ENCODE measurements at regions not wholly inside any gene's neighbourhood (a gene's known extent, or its start where the extent isn't known, plus 50 kb on each side); places are given as distances from the start of the nearest gene placed in this dataset.

DNA sequence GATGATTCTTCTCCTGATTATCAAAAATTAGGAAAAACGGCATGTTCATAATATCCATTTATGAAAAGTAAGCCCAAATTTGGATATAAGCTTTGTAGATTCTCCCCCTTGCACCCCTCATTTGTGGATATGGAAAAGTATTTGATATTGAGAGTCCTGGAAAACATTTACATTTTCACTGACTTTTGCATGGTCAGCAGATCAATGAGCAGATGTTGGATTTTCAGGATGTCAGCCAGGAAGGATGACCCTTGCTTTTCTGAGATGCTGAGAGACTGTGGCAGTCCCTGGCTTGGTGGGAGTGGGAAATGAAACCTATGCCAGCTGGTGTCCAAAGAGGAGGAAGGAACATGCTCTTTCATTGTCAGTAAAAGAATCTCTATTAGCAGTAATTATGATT, 410.8 kb downstream of the DMAC1 start:
- DNase-seq: no peak

DNA sequence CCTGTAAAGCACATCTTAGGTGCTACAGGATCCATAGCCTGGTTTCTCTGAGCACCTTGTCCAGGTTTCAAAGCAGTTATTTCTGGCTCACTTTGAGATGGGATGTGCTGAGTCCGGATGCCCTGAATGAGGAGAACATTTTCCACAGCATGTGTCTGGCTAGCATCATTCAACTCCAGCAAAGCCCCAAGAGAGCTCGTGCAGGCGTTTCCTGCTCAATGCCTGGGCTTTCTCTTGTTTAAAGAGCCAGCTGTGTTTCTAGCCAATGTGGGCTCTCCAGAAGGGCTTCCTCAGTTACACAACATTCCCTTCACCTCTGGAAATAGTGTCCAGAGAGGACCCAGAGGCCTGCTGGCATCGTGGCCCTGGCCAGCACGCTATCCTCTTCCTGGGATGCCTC, 411.7 kb downstream of the DMAC1 start:
- no peak for DNase-seq

DNA sequence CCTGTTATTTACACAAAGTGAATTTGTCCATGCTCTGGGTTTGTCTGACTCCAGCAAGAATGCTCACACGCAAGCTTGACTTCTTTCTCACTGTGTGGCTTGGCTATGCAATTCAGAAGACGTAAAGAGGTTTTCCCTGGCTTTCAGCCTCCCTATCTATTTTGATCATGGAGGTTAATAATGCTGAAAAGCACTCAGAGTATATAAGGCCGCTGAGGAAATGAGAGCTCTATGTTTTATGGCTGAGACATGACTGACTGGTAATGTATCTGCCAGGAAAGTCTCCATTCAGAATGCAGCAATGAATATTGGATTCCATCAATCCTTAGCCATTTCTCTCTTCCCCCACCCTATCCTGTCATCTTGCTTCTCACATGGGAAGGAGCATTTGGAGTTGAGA, 417.3 kb downstream of the DMAC1 start:
- DNase-seq: no peak

DNA sequence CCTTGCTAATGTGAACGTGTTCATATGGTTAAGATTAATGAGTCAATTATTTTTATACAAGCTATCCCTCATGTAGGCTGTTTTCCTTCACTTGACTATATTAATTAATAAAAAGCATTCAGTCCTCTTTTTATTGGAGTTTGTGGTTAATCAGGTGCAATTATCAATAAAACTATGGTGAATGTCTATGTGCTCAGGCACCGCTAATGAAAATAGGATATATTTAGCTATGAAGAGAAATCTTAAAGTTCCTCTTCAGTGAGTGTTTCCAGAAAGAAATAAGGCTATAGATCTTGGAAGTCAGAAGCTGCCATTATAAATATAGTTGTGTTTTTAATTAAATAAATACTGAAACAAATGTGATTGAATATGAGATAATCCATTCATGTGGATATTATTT, 422.1 kb downstream of the DMAC1 start:
- DNase-seq: no peak

DNA sequence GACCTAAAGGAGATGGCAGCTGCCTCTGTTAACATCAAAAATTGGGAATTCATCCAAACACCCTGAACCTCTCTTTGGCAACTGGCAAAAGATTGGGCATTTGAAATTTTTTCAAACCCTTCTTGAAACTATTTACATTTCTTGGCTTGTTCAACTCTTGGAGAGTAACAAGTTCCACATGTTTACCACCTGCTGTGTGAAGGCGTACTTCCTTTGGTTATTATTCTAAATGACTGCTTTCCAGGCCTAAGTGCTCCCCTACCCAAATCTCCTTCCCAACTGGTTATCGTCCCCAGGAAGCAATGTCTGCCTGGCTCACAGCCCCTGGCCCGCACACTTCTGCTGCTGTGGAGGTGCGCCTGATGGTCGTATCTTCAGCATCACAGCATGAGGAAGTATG, 422.7 kb downstream of the DMAC1 start:
- no peak for DNase-seq

- DNase-seq: no peak
Measured at GRCh38 chr9:7376213-7376612, 423.4 kb downstream of the DMAC1 start.

DNA sequence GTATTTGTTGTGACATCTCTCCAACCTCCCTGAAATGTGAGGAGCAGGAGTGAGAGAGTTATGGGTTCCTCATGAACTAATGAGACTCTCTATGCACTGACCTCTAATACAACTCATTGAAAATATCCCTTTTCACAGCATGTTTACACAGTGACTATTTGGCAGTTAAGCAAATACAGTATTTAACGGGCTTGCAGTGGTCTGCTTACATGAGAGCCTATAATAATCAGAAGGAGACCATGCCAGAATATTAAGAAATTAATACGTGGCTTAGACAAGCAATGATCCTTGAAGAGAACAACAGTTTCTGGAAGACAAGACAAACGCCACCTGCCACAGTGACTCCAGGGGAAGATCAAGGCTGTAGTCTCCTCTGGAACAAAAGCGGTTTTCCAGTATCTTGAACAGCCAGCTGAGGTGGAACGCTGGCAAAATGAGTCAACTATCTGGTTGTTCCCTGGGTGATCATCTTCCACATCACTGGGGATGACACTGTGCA, 424.5 kb downstream of the DMAC1 start:
- DNase-seq: no peak

GRCh38 chr9:7370988-7371387, 428.6 kb downstream of the DMAC1 start:
- no peak for DNase-seq

DNA sequence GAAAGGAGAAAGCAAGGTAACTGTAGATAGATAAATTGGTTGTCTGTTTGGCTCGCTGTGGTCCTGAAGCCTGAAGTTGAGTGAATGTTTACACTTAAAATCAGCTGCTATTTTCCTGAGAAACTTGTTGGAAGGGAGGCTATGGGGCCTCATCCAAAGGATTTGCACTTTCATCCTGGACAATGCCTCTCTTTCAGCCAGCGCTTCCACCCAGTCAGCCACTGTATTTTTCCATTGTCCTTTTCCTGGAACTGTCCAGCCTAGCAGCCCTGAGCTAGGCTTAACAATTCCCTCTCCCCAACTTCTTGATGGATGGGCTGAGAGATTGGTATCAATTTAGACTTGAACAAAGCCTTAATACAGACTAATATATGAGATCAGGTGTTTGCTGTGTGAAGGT, 429.2 kb downstream of the DMAC1 start:
- no peak for DNase-seq

GRCh38 chr9:7369384-7369821, 430.2 kb downstream of the DMAC1 start:
- no peak for DNase-seq

DNA sequence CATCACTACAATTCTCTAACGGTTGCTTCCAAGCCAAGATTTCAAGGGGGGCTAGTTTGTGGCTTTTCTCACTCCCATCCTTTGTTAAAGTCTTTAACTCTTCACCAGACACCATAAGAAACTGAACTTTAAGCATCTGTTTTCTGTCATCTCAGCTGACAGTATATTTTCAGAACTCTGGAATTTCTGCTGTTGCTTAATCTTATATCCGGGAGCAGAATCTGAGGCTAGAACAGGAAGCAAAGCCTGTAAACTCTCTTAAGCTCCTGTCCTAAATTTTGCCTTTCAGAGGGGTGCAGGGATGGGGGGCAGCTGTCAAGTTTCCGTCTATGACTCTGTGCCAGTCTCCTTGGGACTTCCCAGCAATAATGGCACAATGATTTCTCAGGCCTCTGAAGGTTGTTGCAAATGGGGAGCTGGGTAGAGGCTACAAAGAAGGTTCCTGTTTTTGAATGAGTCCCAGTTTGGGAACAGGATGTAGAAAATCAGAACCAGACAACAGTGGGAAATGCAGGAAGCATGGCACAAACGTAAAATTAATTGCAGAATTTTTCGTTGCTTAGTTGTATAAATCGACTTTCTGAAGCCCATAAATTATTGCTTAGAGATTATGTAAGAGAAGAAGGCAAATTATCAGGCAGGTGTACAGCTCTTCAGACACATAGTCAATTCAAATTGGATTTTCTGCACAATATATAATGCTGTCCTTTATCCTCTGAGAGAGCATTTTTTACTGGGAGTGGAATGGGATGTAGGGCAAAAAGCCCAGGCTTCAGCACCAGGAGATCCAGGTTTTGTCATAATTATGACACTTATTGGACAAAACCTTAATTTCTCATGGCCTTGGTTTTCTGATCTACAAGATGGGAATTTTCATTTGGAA, 430.9 kb downstream of the DMAC1 start:
- no peak for DNase-seq

DNA sequence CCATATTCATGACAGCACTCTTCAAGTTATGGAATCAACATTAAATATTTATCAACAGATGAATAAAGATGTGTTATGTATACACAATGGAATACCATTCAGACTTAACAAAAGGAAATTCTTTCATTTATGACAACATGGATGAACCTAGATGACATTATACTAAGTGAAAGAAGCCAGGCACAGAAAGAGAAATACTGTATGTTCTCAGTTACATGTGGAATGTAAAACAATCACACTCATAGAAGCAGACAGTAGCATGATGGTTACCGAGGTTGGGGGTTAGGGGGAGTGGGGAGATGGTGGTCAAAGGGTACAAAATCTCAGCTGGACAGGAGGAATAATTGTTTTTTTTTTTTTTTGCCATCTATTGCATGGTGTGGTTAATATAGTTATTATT, 431.9 kb downstream of the DMAC1 start:
- no peak for DNase-seq

GRCh38 chr9:7366121-7366520, 433.5 kb downstream of the DMAC1 start:
- DNase-seq: no peak

DNA sequence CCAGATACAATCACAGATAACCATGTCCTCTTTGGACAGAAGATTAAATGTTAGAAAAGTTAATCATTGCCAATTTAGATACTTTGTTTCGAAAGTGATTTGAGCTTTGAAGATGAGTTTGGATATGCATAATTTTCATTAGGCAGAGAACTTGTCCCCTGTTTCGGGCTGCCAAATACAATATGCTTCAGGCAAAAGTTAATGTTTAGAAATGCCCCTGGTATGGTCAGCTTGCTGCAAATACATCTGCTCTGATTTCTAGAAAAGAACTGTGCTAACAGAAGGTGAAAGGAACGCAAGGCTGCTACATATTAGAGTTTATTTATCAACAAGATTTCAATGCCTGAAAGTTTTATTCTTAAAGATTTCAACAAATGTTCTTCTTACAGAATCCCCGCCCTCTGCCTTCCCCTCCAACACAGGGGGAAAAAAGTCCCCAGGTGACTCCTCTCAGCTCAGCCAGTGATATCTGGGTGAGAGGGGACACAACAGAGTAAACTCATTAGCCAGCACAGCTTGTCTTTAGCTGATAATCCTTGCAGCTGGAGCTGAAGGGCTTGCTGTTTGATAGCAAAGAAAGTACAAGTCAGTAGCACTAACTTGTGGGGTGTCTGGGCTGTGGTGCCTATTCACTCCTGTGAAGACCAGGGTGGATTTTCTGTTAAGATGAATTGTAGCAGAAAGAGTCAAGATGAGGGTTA, 435.7 kb downstream of the DMAC1 start:
- no peak for DNase-seq

DNA sequence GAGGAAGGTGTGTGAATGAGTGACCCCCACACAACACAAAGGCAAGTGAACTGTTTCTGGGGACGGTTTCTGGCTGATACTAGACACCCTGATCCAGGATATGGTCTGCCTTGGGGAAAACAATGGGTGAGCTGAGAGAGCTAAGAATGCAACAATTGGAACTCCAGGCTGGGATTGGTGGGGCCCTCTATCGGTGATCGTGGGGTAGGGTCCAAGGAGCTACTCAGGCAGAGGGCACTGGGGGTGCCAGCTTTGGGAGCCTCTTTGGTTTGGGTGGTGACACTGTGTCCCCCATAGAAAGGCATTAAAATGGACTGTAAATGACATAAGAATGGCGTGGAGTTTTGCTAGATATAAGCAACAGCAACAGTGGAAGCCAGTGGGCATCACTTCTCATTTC, 439.1 kb downstream of the DMAC1 start:
- no peak for DNase-seq

DNA sequence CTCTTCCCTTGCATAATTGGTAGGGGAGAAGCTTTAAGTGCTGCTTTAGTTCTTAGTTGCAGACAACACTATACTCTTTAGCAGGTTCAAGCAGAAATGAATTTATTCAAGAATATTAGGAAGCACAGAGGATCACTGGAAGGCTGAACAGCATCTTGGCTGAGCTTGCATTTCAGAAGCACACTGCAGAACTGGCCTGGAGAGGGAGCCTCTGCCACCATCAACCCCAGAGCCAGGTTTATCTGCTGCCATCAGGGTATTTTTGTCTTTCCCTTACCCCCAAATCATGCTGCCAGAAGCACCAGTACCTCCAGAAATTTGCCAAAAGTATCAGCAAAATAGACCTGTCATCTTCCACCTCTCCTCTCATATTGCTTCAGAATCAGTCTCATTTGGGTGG, 440.7 kb downstream of the DMAC1 start:
- no peak for DNase-seq

GRCh38 chr9:7354704-7355103, 444.9 kb downstream of the DMAC1 start:
- no peak for DNase-seq

- no peak for DNase-seq
Measured at GRCh38 chr9:7348692-7349091, 450.9 kb downstream of the DMAC1 start.

GRCh38 chr9:7347556-7347955, 452.0 kb downstream of the DMAC1 start:
- no peak for DNase-seq

DNA sequence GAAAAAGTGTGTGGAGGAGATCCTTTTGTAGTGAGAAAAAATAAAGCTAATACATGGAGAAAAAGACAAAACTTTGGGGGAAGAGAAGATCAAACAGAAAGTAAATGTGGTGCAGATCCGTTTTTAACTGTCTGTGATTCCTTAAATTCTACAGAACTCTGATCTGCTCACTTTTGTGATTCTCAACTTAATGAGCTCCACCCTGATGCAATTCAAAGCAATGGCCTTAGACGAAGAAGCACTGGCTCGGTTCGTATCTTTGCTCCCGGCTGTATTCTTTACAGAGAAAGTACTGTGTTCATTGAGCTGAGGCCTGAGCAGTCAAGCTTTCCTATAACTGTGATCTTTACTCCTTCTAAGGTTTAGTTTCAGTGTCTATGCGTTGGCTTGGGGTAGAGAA, 453.4 kb downstream of the DMAC1 start:
- DNase-seq: no peak

DNA sequence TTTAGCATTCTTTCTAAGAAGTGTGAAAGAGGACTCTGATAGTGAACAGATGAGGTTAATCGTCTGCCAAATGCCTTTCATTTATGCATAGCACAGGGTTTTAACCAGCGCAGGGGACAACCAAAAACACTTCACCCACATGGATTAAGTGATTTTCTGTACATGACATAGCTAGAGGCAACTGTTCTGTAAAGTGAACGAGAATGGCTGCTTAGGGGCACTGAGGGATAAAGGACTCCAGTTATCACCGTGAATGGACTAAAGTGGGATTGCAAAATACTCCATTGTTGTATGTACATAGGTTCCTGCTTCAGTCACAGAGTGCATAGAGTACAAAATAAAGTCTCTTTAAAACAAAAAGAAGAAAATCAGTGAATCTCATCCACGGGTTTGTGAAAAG, 456.8 kb downstream of the DMAC1 start:
- no peak for DNase-seq

DNA sequence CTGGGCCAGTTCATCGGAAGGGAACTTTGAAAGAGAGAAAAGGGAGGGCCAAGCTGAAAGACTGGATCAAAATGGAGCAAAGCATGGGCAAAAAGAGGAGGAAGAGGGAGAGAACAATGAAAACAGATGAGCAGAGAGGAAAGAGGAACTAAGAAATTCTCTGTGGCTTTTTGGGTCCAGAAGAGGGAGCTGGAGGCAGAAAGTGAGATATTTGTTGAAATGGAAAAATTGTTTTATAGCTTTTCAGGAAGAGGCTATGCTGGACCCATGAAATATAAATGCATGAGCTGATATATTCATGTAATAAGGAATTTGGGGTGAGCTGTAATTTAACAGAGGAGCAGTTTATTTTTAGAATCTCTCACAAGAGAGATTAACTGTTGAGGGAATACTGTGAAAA, 457.3 kb downstream of the DMAC1 start:
- DNase-seq: no peak

GRCh38 chr9:7341571-7341970, 458.0 kb downstream of the DMAC1 start:
- DNase-seq: no peak

- no peak for DNase-seq
Measured at GRCh38 chr9:7340451-7340850, 459.1 kb downstream of the DMAC1 start.

Measured in activated CD4-positive, alpha-beta T cell treated with anti-CD3 and anti-CD28 coated beads for 4 hours (primary cell).